Ishikawa (cell line): ENCODE measurements at regions not wholly inside any gene's neighbourhood (a gene's known extent, or its start where the extent isn't known, plus 50 kb on each side); places are given as distances from the start of the nearest gene placed in this dataset.
"Not testable (repeated sequence)": the region's sequence is repeated elsewhere in the genome, so short reads cannot be mapped to it uniquely, and the experiment has no call there.

Source experiments
- FOXM1 ChIP-seq: IDR thresholded peaks from 2 replicates; pipeline ENCODE4 v1.6.1; 2012; ENCODE audit warnings: low read depth, borderline replicate concordance
- RAD21 ChIP-seq: IDR thresholded peaks from 2 replicates; pipeline ENCODE4 v1.6.1; 2012; ENCODE audit warnings: low read depth
- REST ChIP-seq: IDR thresholded peaks from 2 replicates; pipeline ENCODE4 v1.6.1; 2012; ENCODE audit warnings: low read depth, mild to moderate bottlenecking
- TAF1 ChIP-seq: IDR thresholded peaks from 2 replicates; pipeline ENCODE4 v1.6.1; 2012; ENCODE audit warnings: low read depth, mild to moderate bottlenecking
- TCF12 ChIP-seq: IDR thresholded peaks from 2 replicates; pipeline ENCODE4 v1.6.1; 2012; ENCODE audit warnings: low read depth

GRCh38 chr4:3606850-3607249, 74.6 kb upstream of the LRPAP1 start:
- TF ChIP-seq FOXM1, RAD21, REST, TCF12, TAF1: not testable (repeated sequence)
